Muscle of back (tissue), 3 donors: ENCODE measurements at regions not wholly inside any gene's neighbourhood (a gene's known extent, or its start where the extent isn't known, plus 50 kb on each side); places are given as distances from the start of the nearest gene placed in this dataset.
A peak's percentile ranks its signal among the peaks of the same experiment; 100 is the strongest.

Experiments used
- DNase-seq, 3 donors: peaks; one replicate each; pipeline versions ENCODE4 v3.0.0 to v3.0.0-alpha.2; 2013

DNA sequence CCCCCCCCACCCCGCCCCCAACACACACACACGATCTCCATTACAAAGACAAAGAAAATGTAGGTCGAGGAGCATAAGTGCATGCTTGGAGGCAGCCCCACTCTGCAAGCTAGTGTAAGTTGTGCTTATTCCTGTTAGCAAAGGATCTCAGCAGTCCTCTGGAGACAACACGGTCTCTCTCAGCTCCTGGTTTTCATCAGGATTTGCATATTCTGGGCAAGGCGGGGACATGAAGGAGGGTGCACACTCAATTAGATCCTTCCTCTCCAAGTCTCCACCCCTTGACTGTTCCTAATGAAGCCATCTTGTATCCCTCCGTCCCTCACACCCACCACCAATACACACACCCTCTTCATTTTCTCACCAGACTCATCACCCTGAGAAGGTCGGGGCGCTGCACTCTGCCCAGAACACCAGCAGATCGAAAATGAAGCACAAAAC is 63.8 kb downstream of the MRPL46 start:
- DNase-seq: no peak

DNA sequence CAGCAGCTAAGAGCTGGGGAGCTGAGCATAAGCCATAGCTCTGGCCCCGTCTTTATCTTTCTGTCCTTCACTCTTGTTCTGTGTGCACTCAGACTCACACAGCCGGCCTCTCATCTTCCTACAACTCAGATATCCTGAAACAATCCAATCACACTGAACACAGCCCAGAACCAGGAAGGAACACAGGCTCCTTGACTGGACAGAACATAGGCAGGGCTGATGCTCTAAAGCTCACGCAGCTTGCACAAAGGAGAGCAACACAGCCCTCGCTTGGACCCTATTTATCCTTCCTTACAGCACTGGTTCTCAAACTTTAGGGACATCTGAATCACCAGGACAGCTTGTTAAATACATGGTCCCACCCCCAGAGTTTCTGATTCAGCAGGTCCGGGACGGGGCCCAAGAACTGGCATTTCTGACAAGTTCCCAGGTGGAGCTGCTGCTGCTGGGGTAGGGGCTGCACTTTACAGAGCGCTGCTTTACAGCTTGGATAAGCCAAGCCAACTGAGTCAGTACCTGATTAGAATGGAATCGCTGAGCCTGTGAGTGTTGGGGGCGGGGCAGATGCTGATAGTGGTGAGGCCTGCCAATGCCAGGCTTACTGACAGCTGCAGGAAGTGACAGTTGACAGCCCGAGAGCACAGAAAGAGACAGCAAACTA is 65.1 kb downstream of the MRPL46 start:
- DNase-seq: peak in 2 of 3 donors; percentile 12 to 30

- DNase-seq: peak in 1 of 3 donors; percentile 44
Measured at GRCh38 chr15:88401251-88401995, 65.8 kb downstream of the MRPL46 start.

GRCh38 chr15:88400591-88401250 is 66.5 kb downstream of the MRPL46 start:
- DNase-seq: no peak

GRCh38 chr15:88400084-88400483 is 67.1 kb downstream of the MRPL46 start:
- no peak for DNase-seq

GRCh38 chr15:88399021-88399685 is 68.0 kb downstream of the MRPL46 start:
- no peak for DNase-seq

GRCh38 chr15:88398011-88398410 is 69.2 kb downstream of the MRPL46 start:
- DNase-seq: no peak

- DNase-seq: no peak
Measured at GRCh38 chr15:88397506-88397905, 69.7 kb downstream of the MRPL46 start.

GRCh38 chr15:88395872-88396781 is 71.1 kb downstream of the MRPL46 start:
- DNase-seq: no peak

- no peak for DNase-seq
Measured at GRCh38 chr15:88395241-88395640, 71.9 kb downstream of the MRPL46 start.

- DNase-seq: no peak
Measured at GRCh38 chr15:88394553-88395145, 72.5 kb downstream of the MRPL46 start.

DNA sequence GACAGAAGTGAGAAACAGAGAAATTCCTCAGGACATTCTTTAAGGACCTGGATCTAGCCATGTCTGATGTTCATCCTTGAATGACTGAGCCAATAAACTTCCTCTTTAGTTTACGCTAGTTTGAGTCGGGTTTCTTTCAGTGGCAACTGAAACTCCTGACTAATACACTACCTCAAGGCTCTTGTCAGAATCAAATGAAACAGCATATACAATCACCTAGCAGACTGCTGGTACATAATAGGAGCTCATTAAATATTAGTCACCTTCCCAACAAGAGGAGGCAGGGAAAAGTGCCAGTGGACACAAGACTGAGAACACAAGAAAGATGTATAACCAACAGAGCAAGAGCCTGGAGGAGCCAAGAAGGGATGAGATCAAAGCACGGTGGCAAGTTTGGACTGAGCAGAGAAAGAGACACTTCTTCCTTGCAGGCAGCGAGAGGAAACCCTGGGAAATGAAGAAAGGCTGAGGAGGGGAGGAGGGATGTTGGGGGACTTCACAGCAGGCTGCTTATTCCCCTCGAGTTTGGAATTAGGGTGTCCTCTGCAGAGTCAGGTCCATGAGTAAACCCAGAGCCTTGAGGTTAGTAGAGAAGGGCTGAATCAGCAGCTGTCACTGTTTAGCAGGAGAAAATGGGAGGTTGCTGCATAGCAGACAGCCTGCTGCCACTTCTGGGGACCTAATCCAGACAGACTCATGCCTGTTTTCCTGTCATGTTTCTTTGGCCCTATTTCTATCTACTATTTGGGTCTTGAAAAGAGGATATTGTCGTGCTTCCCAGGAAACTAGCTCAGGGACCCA is 73.3 kb downstream of the MRPL46 start:
- DNase-seq: no peak

GRCh38 chr15:88391700-88392099 is 75.5 kb downstream of the MRPL46 start:
- no peak for DNase-seq

GRCh38 chr15:88391006-88391405 is 76.2 kb downstream of the MRPL46 start:
- DNase-seq: no peak

- DNase-seq: no peak
Measured at GRCh38 chr15:88390164-88390901, 76.9 kb downstream of the MRPL46 start.

DNA sequence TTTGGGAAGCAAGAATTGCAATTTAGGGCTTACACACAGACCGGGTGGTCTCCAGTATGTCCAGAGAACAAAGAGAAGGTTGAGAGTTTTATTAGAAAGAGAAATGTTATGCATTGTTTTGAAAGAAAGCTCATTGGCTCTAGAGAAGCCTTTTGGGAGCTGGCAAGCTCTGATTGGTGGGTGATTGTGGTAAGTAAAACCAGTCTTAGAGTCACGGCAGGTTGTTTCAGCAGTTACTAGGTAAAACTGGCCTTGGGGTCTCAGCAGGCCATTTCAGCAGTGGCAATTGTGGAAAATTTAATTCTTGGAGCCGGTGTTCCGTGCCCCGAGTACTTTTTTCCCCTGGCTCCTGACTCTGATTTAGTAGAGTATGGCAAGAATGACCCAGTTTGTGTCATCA is 78.1 kb downstream of the MRPL46 start:
- DNase-seq: no peak

DNA sequence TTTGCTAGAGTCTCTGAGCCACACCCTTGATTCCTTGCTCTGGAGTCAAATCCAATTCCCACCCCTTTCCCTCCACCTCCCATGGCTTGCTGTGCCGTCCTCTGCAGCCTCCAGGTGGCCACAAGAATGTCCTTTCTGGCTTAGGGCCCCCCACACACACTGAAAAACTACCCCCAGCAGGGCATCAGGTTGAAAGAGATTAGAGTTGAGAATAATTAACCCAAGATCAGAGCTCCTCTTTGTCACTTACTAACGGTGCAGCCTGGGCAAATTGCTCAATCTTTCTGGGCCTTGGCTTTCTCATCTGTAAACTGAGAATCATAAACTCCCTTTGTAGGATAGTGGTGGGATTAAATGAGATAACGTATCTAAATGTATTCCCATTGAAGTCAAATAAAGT is 78.5 kb downstream of the MRPL46 start:
- no peak for DNase-seq

- no peak for DNase-seq
Measured at GRCh38 chr15:88385078-88385700, 82.0 kb downstream of the MRPL46 start.

GRCh38 chr15:88383354-88383753 is 83.8 kb downstream of the MRPL46 start:
- DNase-seq: no peak
